ENCODE measurements at regions not wholly inside any gene's neighbourhood (a gene's known extent, or its start where the extent isn't known, plus 50 kb on each side); places are given as distances from the start of the nearest gene placed in this dataset.

DNA sequence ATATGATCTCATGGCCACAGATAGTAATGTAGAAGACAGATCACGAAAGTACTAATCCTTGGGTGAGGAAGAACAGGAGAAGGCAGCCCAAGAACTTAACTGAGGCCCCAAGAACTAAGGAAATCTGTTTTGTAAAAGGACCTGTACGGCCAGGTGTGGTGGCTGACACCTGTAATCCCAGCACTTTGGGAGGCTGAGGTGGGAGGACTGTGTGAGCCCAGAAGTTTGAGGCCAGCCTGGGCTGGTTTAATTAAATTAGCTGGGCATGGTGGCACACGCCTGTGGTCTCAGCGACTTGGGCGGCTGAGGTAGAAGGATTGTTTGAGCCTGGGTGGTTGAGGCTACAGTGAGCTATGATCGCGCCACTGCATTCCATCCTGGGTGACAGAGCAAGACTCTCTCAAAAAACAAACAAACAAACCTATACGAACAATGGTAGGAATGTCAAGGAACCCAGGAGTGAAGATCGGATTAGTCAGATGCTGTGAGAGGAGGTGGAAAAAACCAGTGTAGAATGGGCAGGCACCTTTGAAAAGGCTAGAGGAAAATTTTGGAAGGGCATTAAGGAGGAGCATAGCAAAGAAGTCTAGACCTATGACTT is 283.8 kb upstream of the DMRT1 start:
- DNase-seq = no peak
- H3K4me3 Mint-ChIP-seq = no peak overlapping the region
- H3K27me3 Mint-ChIP-seq (ENCODE audit: low read depth in 3 of 3) = peaks cover 2 to 7% (median 2%) of the 10 kb centered on the region in 3 donors
- H3K27ac Mint-ChIP-seq = no peak overlapping the region
- H3K4me1 Mint-ChIP-seq = no peaks in the 10 kb centered on the region
- H3K36me3 Mint-ChIP-seq = no peaks in the 10 kb centered on the region
- no peaks in the 10 kb centered on the region for H3K9me3 Mint-ChIP-seq

DNA sequence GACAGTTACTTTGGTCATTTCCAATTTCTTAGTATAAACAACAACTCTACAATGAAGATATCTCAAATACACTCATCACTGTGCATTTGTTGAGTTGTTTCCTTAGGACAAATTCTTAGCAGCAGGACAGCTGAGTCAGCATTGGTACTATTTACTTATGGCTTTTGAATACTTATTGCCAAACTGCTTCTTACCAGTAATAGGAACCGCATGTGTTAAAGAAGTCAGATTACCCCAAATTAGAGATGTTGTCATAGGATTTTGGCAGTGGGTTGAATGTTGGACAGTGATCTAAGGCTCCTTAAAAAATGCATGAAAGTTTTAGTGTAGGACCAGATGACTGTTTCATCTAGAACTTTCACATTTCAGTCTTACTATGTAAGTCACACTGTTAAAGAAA is 280.1 kb upstream of the DMRT1 start:
- H3K4me1 Mint-ChIP-seq = no peaks in the 10 kb centered on the region
- no peak overlapping the region for H3K27ac Mint-ChIP-seq
- no peak overlapping the region for H3K4me3 Mint-ChIP-seq
- no peaks in the 10 kb centered on the region for H3K36me3 Mint-ChIP-seq
- peaks cover 2 to 12% (median 7%) of the 10 kb centered on the region in 3 donors for H3K27me3 Mint-ChIP-seq (ENCODE audit: low read depth in 3 of 3)
- no peak for DNase-seq
- no peaks in the 10 kb centered on the region for H3K9me3 Mint-ChIP-seq

DNA sequence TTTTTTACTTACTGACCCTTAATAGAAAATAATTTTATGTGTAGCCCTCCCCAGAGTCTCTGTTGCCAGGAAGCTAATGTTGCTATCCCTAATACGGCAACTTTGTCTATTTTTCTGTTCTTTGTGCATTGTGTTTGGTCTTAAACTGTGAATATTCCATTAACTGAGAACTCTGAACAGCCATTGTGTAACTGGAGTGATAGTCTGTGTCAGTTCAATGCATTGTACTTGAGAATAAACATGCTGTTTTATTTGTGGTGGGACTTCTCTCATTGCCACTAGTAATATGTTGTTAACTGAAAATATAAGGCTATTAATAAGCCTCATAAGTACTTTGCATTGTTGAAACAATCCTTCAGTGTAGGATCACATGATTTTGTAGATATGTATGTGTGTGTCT is 278.3 kb upstream of the DMRT1 start:
- H3K4me3 Mint-ChIP-seq = no peak overlapping the region
- H3K27ac Mint-ChIP-seq = no peak overlapping the region
- H3K9me3 Mint-ChIP-seq = no peaks in the 10 kb centered on the region
- H3K4me1 Mint-ChIP-seq = no peaks in the 10 kb centered on the region
- H3K36me3 Mint-ChIP-seq = no peaks in the 10 kb centered on the region
- no peak for DNase-seq
- peaks cover 2 to 12% (median 11%) of the 10 kb centered on the region in 3 donors for H3K27me3 Mint-ChIP-seq (ENCODE audit: low read depth in 3 of 3)

DNA sequence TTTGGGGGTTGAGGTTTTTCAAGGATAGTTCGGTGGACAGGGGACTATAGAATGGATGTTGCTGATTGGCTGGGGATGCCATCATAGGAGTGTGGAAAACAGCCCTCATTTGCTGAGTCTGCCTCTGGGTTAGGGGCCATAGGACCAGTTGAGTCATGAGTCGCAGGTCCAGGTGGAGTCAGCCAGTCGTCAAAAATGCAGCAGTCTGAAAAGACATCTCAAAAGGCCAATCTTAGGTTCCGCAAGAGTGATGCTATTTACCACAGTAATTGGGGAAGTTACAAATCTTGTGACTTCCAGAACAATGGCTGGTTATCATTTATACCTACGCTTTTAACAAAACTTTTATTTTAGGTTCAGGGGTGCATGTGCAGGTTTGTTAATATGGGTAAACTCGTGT is 276.0 kb upstream of the DMRT1 start:
- Mint-ChIP-seq H3K9me3 (no peaks in the 10 kb centered on the region), H3K4me1 (no peaks in the 10 kb centered on the region), H3K27me3 (ENCODE audit: low read depth in 3 of 3) (peaks cover 0 to 12% (median 7%) of the 10 kb centered on the region in 3 donors), H3K4me3 (no peak overlapping the region), H3K36me3 (no peaks in the 10 kb centered on the region), H3K27ac (no peak overlapping the region)
- DNase-seq = no peak

DNA sequence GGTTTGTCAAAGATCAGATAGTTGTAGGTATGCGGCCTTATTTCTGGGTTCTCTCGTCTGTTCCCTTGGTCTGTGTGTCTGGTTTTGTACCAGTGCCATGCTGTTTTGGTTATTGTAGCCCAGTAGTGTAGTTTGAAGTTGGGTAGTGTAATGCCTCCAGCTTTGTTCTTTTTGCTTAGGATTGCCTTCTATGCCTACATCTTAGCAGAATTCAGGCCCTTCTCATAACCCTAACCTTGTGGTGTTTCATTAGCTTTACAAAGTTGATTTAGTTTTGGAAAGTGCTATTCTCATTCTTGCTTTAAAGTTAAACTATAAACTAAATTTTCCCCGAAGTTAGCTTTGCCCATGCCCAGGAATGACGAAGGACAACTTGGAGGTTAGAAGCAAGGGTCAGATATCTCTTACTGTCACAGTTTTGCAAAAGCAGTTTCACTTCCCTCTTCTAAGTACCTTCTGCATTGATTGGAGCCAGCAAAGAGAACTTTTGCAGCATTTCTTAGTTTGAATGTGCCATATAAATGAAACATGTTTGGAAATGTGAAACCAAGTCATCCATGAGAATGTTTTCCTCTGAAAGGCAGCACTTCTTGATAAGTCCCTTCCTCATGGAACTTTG is 274.3 kb upstream of the DMRT1 start:
- no peaks in the 10 kb centered on the region for H3K4me1 Mint-ChIP-seq
- H3K9me3 Mint-ChIP-seq = no peaks in the 10 kb centered on the region
- H3K27ac Mint-ChIP-seq = no peak overlapping the region
- no peak overlapping the region for H3K4me3 Mint-ChIP-seq
- no peaks in the 10 kb centered on the region for H3K36me3 Mint-ChIP-seq
- DNase-seq = no peak
- peaks cover 0 to 12% (median 7%) of the 10 kb centered on the region in 3 donors for H3K27me3 Mint-ChIP-seq (ENCODE audit: low read depth in 3 of 3)

DNA sequence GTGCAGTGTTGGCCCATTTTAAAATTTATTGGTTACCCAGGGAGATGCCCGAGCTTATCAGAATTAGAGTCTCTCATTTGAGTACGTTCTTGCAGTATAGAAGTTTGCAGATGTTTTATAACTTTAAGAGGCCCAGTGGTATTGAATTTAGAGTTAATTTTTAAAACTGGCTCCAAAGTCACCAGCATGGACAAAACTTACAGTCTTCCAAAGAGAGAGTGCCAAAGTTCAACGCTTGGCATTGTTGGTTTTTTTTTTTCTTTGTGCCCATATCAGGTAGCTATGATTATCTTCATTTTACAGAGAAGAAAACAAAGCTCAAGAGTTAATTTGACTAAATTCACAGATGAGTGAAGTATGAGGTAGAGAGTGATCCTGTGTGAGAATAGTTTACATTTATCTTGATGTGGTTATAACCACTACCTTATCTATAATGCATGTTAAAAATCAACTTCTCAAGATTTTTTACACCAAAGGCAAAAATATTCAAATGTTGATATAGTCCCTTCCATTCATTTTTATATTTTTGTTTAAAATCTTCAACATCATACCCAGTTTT is 273.7 kb upstream of the DMRT1 start:
- H3K36me3 Mint-ChIP-seq = no peaks in the 10 kb centered on the region
- no peaks in the 10 kb centered on the region for H3K4me1 Mint-ChIP-seq
- H3K27ac Mint-ChIP-seq = no peak overlapping the region
- no peak for DNase-seq
- no peak overlapping the region for H3K4me3 Mint-ChIP-seq
- peaks cover 0 to 12% (median 7%) of the 10 kb centered on the region in 3 donors for H3K27me3 Mint-ChIP-seq (ENCODE audit: low read depth in 3 of 3)
- H3K9me3 Mint-ChIP-seq = no peaks in the 10 kb centered on the region

DNA sequence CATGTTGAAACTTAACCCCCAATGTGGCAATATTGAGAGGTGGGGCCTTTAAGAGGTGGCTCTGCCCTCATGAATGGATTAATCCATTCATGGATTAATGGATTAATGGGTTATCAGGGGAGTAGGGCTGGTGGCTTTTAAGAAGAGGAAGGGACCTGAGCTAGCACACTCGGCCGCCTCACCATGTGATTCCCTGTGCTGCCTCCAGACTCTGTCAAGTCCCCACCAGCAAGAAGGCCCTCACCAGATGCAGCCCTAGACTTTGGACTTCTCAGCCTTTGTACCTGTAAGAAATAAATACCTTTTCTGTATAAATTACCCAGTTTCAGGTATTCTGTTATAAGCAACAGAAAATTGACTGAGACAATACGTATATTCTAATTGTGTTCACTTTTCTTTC is 272.2 kb upstream of the DMRT1 start:
- Mint-ChIP-seq H3K4me1 (no peaks in the 10 kb centered on the region), H3K36me3 (no peaks in the 10 kb centered on the region), H3K27ac (no peak overlapping the region), H3K4me3 (no peak overlapping the region), H3K9me3 (no peaks in the 10 kb centered on the region), H3K27me3 (ENCODE audit: low read depth in 3 of 3) (peaks cover 0 to 20% (median 7%) of the 10 kb centered on the region in 3 donors)
- DNase-seq = no peak

DNA sequence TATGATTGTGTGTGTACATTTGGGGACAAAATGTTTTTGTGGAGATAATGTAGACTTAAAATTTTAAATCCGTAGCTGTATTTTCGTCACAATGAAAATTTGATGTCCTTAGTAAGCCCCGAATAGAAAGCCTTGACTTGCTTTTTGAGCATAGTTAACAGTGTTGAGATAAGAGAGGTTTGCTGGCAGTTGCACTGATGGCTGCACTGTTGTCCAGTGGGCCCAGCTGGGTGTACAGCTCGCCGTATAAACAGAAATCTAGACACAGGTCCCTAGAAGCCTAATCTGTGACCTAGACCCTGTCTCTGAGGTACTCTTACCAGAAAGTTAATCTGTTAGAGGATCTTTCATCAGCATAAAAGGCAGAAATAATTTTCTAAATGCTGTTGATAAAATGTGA is 271.3 kb upstream of the DMRT1 start:
- Mint-ChIP-seq H3K27me3 (ENCODE audit: low read depth in 3 of 3) (peaks cover under 1 to 20% (median 1%) of the 10 kb centered on the region in 3 donors), H3K9me3 (no peaks in the 10 kb centered on the region), H3K4me1 (no peaks in the 10 kb centered on the region), H3K27ac (no peak overlapping the region), H3K4me3 (no peak overlapping the region), H3K36me3 (no peaks in the 10 kb centered on the region)
- no peak for DNase-seq

DNA sequence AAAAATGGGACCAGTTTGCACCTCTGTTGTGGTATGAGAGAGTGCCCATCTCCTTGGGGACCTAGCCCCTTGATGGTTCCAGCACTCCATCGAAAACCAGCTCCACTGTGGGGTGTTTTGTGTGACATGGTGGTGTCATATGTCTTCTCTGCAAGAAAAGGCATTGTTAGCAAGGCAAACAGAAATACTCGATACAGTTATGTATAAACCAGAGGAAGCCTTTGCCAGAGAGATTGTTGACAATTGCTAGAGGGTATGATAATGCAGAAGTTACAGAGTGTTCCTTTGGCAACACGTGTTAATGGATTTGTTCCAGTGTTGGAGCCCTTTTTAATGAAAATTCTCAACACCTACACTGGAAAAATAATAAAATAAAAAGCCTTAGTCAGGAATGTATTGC is 270.4 kb upstream of the DMRT1 start:
- Mint-ChIP-seq H3K9me3 (no peaks in the 10 kb centered on the region), H3K36me3 (no peaks in the 10 kb centered on the region), H3K27ac (no peak overlapping the region), H3K27me3 (ENCODE audit: low read depth in 3 of 3) (peaks cover 0 to 18% (median 2%) of the 10 kb centered on the region in 3 donors), H3K4me3 (no peak overlapping the region), H3K4me1 (no peaks in the 10 kb centered on the region)
- no peak for DNase-seq

DNA sequence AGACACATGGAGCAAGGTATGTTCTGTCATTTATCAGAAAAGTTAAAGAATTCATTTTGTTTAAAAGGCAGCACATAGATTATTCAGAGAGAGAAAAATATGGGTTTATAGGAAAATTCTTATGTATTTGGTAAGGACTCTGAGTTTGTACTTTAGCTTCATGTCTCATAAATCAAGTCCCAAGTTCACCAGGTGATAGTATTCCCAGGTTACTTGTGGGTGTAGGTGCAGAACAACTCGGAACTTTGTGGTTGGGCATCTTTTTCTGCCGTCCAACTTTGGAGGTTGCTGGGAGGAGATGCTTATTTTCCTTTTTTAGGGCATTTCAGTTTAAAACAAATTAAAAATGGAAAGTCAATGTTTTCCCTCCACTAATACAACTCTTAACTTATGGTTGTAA is 269.8 kb upstream of the DMRT1 start:
- Mint-ChIP-seq H3K27ac (no peak overlapping the region), H3K27me3 (ENCODE audit: low read depth in 3 of 3) (peaks cover 0 to 17% (median 2%) of the 10 kb centered on the region in 3 donors), H3K36me3 (no peaks in the 10 kb centered on the region), H3K4me3 (no peak overlapping the region), H3K4me1 (no peaks in the 10 kb centered on the region), H3K9me3 (no peaks in the 10 kb centered on the region)
- no peak for DNase-seq

DNA sequence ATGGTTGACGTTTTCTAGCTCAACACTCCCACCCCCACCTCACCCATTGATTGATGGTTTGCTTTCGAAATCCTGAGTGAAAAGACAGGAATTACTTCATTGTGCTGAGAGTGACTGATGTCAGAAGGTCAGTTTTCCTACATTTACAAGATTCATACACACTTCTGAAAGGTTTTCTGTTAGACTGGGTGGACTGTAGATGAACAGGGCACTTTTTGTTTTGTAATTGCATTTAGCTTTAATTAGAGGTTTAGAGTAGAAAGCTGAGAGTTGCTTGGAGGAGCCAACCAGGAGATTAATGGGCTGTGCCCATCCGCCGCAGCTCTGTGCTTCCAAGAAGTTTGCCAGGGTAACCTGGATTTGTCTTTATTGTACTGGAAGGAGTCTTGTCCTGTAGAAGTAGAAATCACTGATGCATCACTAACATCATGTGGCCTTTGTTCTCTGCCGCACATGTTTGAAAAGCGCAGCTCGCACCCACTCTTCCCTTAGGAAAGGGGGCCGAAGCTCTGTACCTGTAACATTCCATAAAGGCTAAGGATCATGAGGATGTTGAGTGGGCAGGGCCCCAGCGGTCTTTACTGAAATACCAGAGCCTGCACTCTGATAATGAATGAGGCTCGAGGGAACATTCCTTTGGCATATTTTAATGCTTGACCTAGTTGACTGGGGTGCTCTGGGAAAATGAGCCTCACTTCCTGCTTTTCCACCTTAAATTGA is 267.6 kb upstream of the DMRT1 start:
- Mint-ChIP-seq H3K27ac (no peak overlapping the region), H3K36me3 (no peaks in the 10 kb centered on the region), H3K27me3 (ENCODE audit: low read depth in 3 of 3) (peaks cover 0 to 18% (median 2%) of the 10 kb centered on the region in 3 donors), H3K4me3 (no peak overlapping the region), H3K9me3 (no peaks in the 10 kb centered on the region), H3K4me1 (no peaks in the 10 kb centered on the region)
- DNase-seq = no peak

DNA sequence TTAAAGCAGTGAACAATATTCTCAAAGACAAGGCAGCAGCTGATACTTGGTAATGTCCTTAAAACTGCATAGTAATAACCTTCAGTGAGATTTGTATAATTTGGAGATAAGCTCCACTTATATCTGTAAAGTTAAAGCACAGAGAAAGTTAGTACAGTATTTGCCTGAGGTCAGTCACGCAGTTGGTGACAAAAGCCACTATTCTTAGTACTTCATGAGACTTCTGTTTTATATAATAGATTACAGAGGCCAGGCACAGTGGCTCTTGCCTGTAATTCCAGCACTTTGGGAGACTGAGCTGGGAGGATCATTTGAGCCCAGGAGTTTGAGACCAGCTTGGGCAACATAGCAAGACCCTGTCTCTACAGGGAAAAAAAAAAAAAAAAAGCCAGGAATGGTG is 266.4 kb upstream of the DMRT1 start:
- no peak for DNase-seq
- Mint-ChIP-seq H3K27ac (no peak overlapping the region), H3K4me3 (no peak overlapping the region), H3K36me3 (no peaks in the 10 kb centered on the region), H3K9me3 (no peaks in the 10 kb centered on the region), H3K4me1 (no peaks in the 10 kb centered on the region), H3K27me3 (ENCODE audit: low read depth in 3 of 3) (peaks cover 0 to 21% (median 2%) of the 10 kb centered on the region in 3 donors)

DNA sequence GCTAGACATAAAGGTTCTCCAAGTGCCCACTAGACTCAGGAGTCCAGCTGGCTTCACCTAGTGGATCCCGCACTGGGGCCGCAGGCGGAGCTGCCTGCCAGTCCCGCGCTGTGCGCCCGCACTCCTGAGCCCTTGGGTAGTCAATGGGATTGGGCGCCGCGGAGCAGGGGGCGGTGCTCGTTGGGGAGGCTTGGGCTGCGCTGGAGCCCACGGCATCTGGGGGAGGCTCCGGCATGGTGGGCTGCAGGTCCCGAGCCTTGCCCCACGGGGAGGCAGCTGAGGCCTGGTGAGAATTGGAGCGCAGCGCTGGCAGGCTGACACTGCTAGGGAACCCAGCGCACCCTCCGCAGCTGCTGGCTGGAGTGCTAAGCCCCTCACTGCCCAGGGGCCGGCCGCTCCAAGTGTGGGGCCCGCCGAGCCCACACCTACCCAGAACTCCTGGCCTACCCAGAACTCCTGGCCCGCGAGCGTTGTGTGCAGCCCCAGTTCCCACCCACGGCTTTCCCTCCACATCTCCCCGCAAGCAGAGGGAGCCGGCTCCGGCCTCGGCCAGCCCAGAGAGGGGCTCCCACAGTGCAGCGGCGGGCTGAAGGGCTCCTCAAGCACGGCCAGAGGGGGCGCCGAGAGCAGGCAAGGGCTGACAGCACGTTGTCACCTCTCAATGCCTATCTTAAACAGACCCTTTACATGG is 260.7 kb upstream of the DMRT1 start:
- no peak overlapping the region for H3K4me3 Mint-ChIP-seq
- H3K27ac Mint-ChIP-seq = no peak overlapping the region
- peaks cover 0 to 13% (median 2%) of the 10 kb centered on the region in 3 donors for H3K27me3 Mint-ChIP-seq (ENCODE audit: low read depth in 3 of 3)
- H3K9me3 Mint-ChIP-seq = no peaks in the 10 kb centered on the region
- H3K36me3 Mint-ChIP-seq = no peaks in the 10 kb centered on the region
- H3K4me1 Mint-ChIP-seq = no peaks in the 10 kb centered on the region
- DNase-seq = no peak

Measured in immature natural killer cell (primary cell).